OCI-LY1 (cell line): ENCODE measurements at regions not wholly inside any gene's neighbourhood (a gene's known extent, or its start where the extent isn't known, plus 50 kb on each side); places are given as distances from the start of the nearest gene placed in this dataset.

Experiments used
- H2AFZ ChIP-seq: fragments of 200-600 bp; sonication (generic), shearing (Covaris generic); 2 replicates; pipeline ENCODE4 v1.6.0; 2014; ENCODE audit warnings: antibody characterized with exemption, mild to moderate bottlenecking, low read length
- H3F3A ChIP-seq: fragments of 200-600 bp; sonication (generic), shearing (Covaris generic); 2 replicates; pipeline ENCODE4 v1.6.0; 2014; ENCODE audit warnings: mild to moderate bottlenecking, antibody characterized with exemption, low read length, moderate library complexity; ENCODE audit not compliant: insufficient read depth
- H3K27ac ChIP-seq: fragments of 200-600 bp; sonication (generic); 2 replicates; pipeline ENCODE4 v1.5.1; 2014; ENCODE audit warnings: low read length, mixed run types, mild to moderate bottlenecking, low read depth; ENCODE audit not compliant: poor library complexity, severe bottlenecking
- H3K27me3 ChIP-seq: fragments of 200-600 bp; sonication (generic); 2 replicates; pipeline ENCODE4 v1.6.0; 2014; ENCODE audit warnings: antibody characterized with exemption, mild to moderate bottlenecking, low read length, moderate library complexity; ENCODE audit not compliant: insufficient read depth
- H3K36me3 ChIP-seq: fragments of 200-600 bp; sonication (generic); 2 replicates; pipeline ENCODE4 v1.6.1; 2014; ENCODE audit warnings: mild to moderate bottlenecking, antibody characterized with exemption, low read length, moderate library complexity, mixed read lengths; ENCODE audit not compliant: insufficient read depth
- H3K4me1 ChIP-seq: fragments of 200-600 bp; sonication (generic); 2 replicates; pipeline ENCODE4 v1.5.1; 2014; ENCODE audit warnings: mild to moderate bottlenecking, low read length, moderate library complexity; ENCODE audit not compliant: insufficient read depth, severe bottlenecking
- H3K4me2 ChIP-seq: fragments of 200-600 bp; sonication (generic), shearing (Covaris generic); 2 replicates; pipeline ENCODE4 v1.6.1; 2014; ENCODE audit warnings: low read length
- H3K4me3 ChIP-seq: fragments of 200-600 bp; sonication (generic); 2 replicates; pipeline ENCODE4 v1.5.1; 2014; ENCODE audit warnings: low read length, low read depth, mild to moderate bottlenecking, mixed read lengths; ENCODE audit not compliant: poor library complexity, severe bottlenecking
- H3K79me2 ChIP-seq: fragments of 200-600 bp; shearing (Covaris generic); 2 replicates; pipeline ENCODE4 v1.6.1; 2016; ENCODE audit warnings: mixed run types, low read length, mixed read lengths; ENCODE audit not compliant: insufficient read depth
- H3K9ac ChIP-seq: fragments of 200-600 bp; sonication (generic), shearing (Covaris generic); 2 replicates; pipeline ENCODE4 v1.6.1; 2014; ENCODE audit warnings: mild to moderate bottlenecking, low read length, mixed read lengths
- H3K9me2 ChIP-seq: fragments of 200-600 bp; sonication (generic), shearing (Covaris generic); 2 replicates; pipeline ENCODE4 v1.6.1; 2014; ENCODE audit warnings: low read depth, mild to moderate bottlenecking, low read length, mixed read lengths
- H3K9me3 ChIP-seq: fragments of 200-600 bp; shearing (Covaris generic); 2 replicates; pipeline ENCODE4 v1.6.1; 2014; ENCODE audit warnings: low read length, mixed read lengths
- H4K20me1 ChIP-seq: fragments of 200-600 bp; sonication (generic), shearing (Covaris generic); 2 replicates; pipeline ENCODE4 v1.6.0; 2016; ENCODE audit warnings: mild to moderate bottlenecking, low read length; ENCODE audit not compliant: insufficient read depth
- CTCF ChIP-seq: fragments of 200-600 bp; sonication (generic), shearing (Covaris generic); IDR thresholded peaks from 2 replicates; pipeline ENCODE4 v1.5.1; 2017; ENCODE audit warnings: mild to moderate bottlenecking, antibody characterized with exemption, low read length, moderate library complexity, mixed read lengths
- EZH2 ChIP-seq: fragments of 200-600 bp; sonication (generic), shearing (Covaris generic); IDR thresholded peaks from 2 replicates; pipeline ENCODE4 v1.8.0; 2017; ENCODE audit warnings: borderline replicate concordance, mixed run types, mild to moderate bottlenecking, antibody characterized with exemption, low read length, moderate library complexity, mixed read lengths

- Histone ChIP-seq H3K36me3 (no peaks in the 10 kb centered on the region), H2AFZ (no peak overlapping the region), H3K9me3 (no peaks in the 10 kb centered on the region), H3K4me1 (no peaks in the 10 kb centered on the region), H4K20me1 (no peaks in the 10 kb centered on the region), H3K9ac (no peak overlapping the region), H3K4me3 (no peak overlapping the region), H3F3A (no peaks in the 10 kb centered on the region), H3K4me2 (no peak overlapping the region), H3K27ac (no peak overlapping the region), H3K79me2 (no peaks in the 10 kb centered on the region), H3K27me3 (no peaks in the 10 kb centered on the region), H3K9me2 (no peaks in the 10 kb centered on the region)
- TF ChIP-seq CTCF (no peak), EZH2 (no peak)
These were observed 82.2 kb upstream of the CDH13 start for GRCh38 chr16:82544378-82545160.

GRCh38 chr16:82542714-82543113 is 84.1 kb upstream of the CDH13 start:
- no peak overlapping the region for H3K4me3 ChIP-seq
- H3K9me3 ChIP-seq: no peaks in the 10 kb centered on the region
- H3F3A ChIP-seq: no peaks in the 10 kb centered on the region

GRCh38 chr16:82541103-82541502 is 85.7 kb upstream of the CDH13 start:
- H3K4me3 ChIP-seq: no peak overlapping the region
- no peaks in the 10 kb centered on the region for H3K9me2 ChIP-seq
- no peaks in the 10 kb centered on the region for H3K36me3 ChIP-seq
- H3F3A ChIP-seq: no peaks in the 10 kb centered on the region
- no peaks in the 10 kb centered on the region for H4K20me1 ChIP-seq
- H3K27ac ChIP-seq: no peak overlapping the region
- no peak for TF ChIP-seq CTCF
- TF ChIP-seq EZH2: no peak
- H3K79me2 ChIP-seq: no peaks in the 10 kb centered on the region
- H3K9me3 ChIP-seq: no peaks in the 10 kb centered on the region
- no peak overlapping the region for H2AFZ ChIP-seq
- H3K4me2 ChIP-seq: no peak overlapping the region
- H3K27me3 ChIP-seq: 0 out of 2 replicates have a peak, but pooled peaks cover 4% of the 10 kb centered on the region
- no peak overlapping the region for H3K9ac ChIP-seq
- H3K4me1 ChIP-seq: no peaks in the 10 kb centered on the region

More at GRCh38 chr16:82542714-82543113, 84.1 kb upstream of the CDH13 start:
- Histone ChIP-seq H2AFZ (no peak overlapping the region), H4K20me1 (no peaks in the 10 kb centered on the region), H3K27me3 (0 out of 2 replicates have a peak, but pooled peaks cover 4% of the 10 kb centered on the region), H3K27ac (no peak overlapping the region), H3K9me2 (no peaks in the 10 kb centered on the region), H3K4me1 (no peaks in the 10 kb centered on the region), H3K79me2 (no peaks in the 10 kb centered on the region), H3K36me3 (no peaks in the 10 kb centered on the region), H3K4me2 (no peak overlapping the region), H3K9ac (no peak overlapping the region)
- no peak for TF ChIP-seq EZH2
